NT2/D1 (cell line): ENCODE measurements at regions not wholly inside any gene's neighbourhood (a gene's known extent, or its start where the extent isn't known, plus 50 kb on each side); places are given as distances from the start of the nearest gene placed in this dataset.

Experiments
- SUZ12 ChIP-seq: IDR thresholded peaks from 2 replicates; pipeline ENCODE4 v1.6.1; 2011; ENCODE audit not compliant: insufficient read length, insufficient read depth; ENCODE audit errors: extremely low read depth
- ZNF274 ChIP-seq: IDR thresholded peaks from 2 replicates; pipeline ENCODE4 v1.6.1; 2011; ENCODE audit warnings: mild to moderate bottlenecking, low read depth, low read length

GRCh38 chr18:22728481-22729105, 204.5 kb upstream of the RBBP8 start:
- TF ChIP-seq SUZ12 (no peak), ZNF274 (no peak)
